HFF-Myc (cell line): ENCODE measurements at regions not wholly inside any gene's neighbourhood (a gene's known extent, or its start where the extent isn't known, plus 50 kb on each side); places are given as distances from the start of the nearest gene placed in this dataset.
A peak's percentile ranks its signal among the peaks of the same experiment; 100 is the strongest.

Source experiments
- DNase-seq: peaks from one replicate; pipeline ENCODE4 v3.0.0-alpha.2; 2011; ENCODE audit warnings: low read depth; ENCODE audit errors: extremely low read depth
- H3K4me3 ChIP-seq: replicated peaks from 2 replicates; pipeline ENCODE4 v1.5.1; 2011; ENCODE audit warnings: low read depth, mild to moderate bottlenecking, control low read depth, low read length
- TF ChIP-seq, protein P1 (sequence below): IDR thresholded peaks from 2 replicates; pipeline ENCODE4 v1.5.1; 2012; ENCODE audit warnings: mild to moderate bottlenecking, low read depth, low read length, control low read depth; ENCODE audit errors: missing control alignments

DNA sequence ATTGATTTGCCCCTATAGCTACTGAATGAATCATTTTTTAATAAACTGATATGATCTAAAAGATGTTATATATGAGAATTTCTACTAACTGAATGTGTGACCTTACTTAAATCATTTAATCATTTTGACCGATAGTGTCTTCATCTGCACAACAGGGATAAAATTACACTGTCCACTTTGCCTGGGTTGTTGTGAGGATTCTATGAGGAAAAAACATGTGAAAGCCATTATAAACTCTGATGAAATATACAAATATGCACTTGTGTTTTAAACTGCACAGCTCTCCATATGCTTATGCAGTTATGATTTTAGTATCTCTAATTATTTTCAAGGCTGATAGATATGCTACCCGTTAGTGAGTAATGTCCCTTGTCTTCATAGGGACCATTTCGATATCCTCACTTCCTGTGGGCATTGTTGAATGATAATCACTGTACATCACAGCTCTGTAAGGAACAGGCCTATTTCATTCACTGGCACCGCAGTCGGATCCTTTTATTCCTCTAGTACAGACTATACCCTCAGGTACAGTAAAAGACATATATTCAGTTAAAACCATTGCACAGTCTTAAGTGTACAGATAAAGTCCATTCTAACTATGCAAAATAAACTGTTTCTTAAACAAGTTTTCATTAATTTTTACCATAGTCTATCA is 88.7 kb upstream of the RAP1B start:
- DNase-seq, result no peak
- H3K4me3 ChIP-seq, result 0 out of 2 replicates have a peak overlapping the region, but pooled peaks have one; percentile 2
- TF ChIP-seq, protein P1, sequence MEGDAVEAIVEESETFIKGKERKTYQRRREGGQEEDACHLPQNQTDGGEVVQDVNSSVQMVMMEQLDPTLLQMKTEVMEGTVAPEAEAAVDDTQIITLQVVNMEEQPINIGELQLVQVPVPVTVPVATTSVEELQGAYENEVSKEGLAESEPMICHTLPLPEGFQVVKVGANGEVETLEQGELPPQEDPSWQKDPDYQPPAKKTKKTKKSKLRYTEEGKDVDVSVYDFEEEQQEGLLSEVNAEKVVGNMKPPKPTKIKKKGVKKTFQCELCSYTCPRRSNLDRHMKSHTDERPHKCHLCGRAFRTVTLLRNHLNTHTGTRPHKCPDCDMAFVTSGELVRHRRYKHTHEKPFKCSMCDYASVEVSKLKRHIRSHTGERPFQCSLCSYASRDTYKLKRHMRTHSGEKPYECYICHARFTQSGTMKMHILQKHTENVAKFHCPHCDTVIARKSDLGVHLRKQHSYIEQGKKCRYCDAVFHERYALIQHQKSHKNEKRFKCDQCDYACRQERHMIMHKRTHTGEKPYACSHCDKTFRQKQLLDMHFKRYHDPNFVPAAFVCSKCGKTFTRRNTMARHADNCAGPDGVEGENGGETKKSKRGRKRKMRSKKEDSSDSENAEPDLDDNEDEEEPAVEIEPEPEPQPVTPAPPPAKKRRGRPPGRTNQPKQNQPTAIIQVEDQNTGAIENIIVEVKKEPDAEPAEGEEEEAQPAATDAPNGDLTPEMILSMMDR, result no peak

DNA sequence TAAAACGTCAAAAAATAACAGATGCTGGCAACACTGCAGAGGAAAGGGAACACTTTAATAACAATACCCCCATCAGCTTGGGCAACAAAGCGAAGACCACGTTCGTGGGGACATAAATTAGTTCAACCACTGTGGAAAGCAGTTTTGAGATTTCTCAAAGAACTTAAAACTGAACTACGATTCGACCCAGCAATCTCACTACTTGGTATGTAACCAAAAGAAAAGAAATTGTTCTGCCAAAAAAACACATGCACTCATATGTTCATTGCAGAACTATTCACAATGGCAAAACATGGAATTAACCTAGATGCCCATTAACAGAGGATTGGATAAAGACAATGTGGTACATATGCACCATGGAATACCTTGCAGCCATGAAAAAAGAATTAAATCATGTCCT is 81.2 kb upstream of the RAP1B start:
- TF ChIP-seq, protein P1, result no peak
- H3K4me3 ChIP-seq, result no peak overlapping the region
- DNase-seq, result no peak

DNA sequence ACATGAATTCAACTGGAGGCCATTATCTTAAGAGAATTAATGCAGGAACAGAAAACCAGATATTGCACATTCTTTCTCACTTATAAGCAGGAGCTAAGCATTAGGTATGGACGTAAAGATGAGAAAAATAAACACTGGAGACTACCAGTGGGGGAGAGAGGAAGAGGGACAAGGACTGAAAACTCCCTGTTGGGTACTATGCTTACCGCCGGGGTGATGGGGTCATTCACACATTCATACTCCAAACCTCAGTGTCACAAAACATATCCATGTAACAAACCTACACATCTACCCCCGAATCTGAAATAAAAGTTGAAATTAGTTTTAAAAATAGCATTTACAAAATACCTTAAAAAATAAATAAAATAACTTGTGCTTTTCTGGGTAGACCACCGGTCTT is 80.8 kb upstream of the RAP1B start:
- TF ChIP-seq, protein P1, result no peak
- no peak for DNase-seq
- no peak overlapping the region for H3K4me3 ChIP-seq

DNA sequence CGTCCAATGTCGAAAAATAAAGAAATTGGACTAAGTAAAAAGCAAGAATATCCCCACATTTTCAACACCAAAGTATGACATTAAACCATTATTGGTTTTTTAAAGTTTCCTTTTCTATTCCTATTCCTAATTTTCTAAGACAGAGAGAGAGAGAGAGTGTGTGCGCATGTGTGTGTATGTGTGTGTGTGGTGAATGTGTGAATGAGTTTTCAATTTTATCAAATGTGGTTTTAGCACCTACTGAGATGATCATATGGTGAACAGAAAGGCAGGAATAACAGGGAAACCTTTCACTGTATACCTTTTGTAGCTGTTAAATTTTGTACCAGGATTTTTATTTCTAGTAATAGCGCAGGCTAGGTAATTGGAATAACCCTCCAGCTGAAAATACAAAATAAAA is 80.4 kb upstream of the RAP1B start:
- DNase-seq, result no peak
- TF ChIP-seq, protein P1, result no peak
- H3K4me3 ChIP-seq, result no peak overlapping the region

DNA sequence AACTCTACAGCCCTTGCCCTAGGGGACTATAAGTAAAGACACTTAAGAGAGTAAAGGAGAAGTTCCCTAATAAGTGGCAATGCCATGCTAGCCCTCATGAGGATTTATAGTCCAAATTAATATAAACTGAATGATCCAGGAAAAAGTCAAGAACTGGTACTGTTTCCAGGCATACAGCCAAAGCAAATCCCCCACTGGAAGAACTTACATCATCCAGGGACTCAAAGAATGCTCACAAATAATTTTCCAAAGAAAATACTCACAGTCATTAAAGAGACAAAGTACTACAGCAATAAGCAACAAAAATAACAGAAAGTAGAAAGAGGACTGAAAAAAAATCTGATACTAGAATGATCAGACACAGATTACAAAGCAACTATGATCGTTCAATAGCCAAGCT is 79.7 kb upstream of the RAP1B start:
- DNase-seq, result no peak
- TF ChIP-seq, protein P1, result no peak

DNA sequence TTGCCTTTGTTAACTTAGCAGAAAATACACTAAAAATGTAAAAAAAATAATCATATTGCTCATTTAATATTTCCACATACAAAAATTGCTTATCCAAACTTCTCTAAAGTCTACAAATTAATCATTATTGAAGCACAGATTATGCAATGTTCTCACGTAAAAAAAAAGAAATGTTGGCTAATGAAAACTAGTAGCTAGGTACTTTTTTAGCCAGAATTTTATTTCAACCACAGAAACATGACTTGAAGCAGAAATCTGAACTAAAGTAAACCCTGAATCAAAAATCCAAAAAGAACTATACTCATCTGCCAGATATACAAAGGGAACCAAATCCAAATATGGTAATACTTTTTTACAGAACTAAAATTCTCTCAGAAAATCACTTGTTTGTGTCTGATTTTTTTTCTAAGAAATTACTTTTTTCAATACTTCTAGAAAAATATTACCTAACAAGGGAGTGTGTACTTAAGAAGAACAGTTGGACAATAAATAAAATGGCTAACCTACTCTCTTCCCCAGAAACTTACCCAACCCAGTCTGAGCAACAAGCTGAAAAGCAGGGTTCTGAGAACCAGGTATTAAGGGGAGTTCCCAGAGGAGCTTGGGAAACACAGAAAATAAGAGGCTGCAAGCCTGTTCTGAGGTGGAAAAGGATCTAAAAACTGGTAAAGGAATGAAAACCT is 78.4 kb upstream of the RAP1B start:
- TF ChIP-seq, protein P1, result no peak
- DNase-seq, result no peak
- no peak overlapping the region for H3K4me3 ChIP-seq

More for the DNA sequence above, 79.7 kb upstream of the RAP1B start:
- no peak overlapping the region for H3K4me3 ChIP-seq
